ENCODE measurements at regions not wholly inside any gene's neighbourhood (a gene's known extent, or its start where the extent isn't known, plus 50 kb on each side); places are given as distances from the start of the nearest gene placed in this dataset.

DNA sequence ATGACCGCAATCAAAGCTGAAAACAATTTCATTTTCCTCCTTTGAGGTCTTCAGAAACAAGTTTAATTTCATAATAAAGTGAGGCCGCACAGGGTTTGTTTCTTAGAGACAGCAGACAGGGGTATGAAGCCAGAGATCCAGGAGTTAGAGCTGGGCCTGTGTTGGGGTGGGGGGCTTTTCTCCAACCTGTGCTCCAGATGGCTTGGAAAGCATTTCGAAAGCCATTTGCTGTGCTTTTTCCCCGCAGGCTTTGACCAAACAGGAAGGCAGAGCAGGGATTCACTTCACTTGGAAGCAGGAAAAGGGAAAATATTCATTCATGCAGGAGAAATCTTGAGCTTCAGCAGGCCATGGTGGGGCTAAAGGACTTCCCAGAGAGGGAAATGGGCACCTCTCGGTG is 617.4 kb downstream of the SOX6 start:
- no peak for TF ChIP-seq EZH2 (IDR thresholded peaks at IDR 0.05; ENCODE audit: borderline replicate concordance, low read depth, low read length, poor library complexity, severe bottlenecking)
- TF ChIP-seq, protein P1, sequence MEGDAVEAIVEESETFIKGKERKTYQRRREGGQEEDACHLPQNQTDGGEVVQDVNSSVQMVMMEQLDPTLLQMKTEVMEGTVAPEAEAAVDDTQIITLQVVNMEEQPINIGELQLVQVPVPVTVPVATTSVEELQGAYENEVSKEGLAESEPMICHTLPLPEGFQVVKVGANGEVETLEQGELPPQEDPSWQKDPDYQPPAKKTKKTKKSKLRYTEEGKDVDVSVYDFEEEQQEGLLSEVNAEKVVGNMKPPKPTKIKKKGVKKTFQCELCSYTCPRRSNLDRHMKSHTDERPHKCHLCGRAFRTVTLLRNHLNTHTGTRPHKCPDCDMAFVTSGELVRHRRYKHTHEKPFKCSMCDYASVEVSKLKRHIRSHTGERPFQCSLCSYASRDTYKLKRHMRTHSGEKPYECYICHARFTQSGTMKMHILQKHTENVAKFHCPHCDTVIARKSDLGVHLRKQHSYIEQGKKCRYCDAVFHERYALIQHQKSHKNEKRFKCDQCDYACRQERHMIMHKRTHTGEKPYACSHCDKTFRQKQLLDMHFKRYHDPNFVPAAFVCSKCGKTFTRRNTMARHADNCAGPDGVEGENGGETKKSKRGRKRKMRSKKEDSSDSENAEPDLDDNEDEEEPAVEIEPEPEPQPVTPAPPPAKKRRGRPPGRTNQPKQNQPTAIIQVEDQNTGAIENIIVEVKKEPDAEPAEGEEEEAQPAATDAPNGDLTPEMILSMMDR (conservative IDR thresholded peaks at IDR 0.05; ENCODE audit: low read depth, low read length) = no peak
